ENCODE measurements at regions not wholly inside any gene's neighbourhood (a gene's known extent, or its start where the extent isn't known, plus 50 kb on each side); places are given as distances from the start of the nearest gene placed in this dataset.
"Not testable (repeated sequence)": the region's sequence is repeated elsewhere in the genome, so short reads cannot be mapped to it uniquely, and the experiment has no call there.

GRCh38 chr6:94559829-94560537 lies 1017.4 kb upstream of the MANEA start:
- no peak for DNase-seq (ENCODE audit: extremely low read depth, low read depth)

GRCh38 chr6:94557207-94557606 lies 1020.1 kb upstream of the MANEA start:
- not testable (repeated sequence) for DNase-seq (ENCODE audit: extremely low read depth, low read depth)

GRCh38 chr6:94548201-94548600 lies 1029.1 kb upstream of the MANEA start:
- no peak for DNase-seq (ENCODE audit: extremely low read depth, low read depth)

GRCh38 chr6:94535798-94536197 lies 1041.5 kb upstream of the MANEA start:
- DNase-seq (ENCODE audit: extremely low read depth, low read depth): no peak

GRCh38 chr6:94511502-94512088 lies 1065.7 kb upstream of the MANEA start:
- no peak for DNase-seq (ENCODE audit: extremely low read depth, low read depth)

- no peak for DNase-seq (ENCODE audit: extremely low read depth, low read depth)
These were observed 1066.5 kb upstream of the MANEA start for GRCh38 chr6:94510877-94511276.

GRCh38 chr6:94501516-94501915 lies 1075.8 kb upstream of the MANEA start:
- DNase-seq (ENCODE audit: extremely low read depth, low read depth): no peak

GRCh38 chr6:94498099-94498498 lies 1078.7 kb upstream of the EPHA7 start:
- DNase-seq (ENCODE audit: extremely low read depth, low read depth): no peak

GRCh38 chr6:94494500-94494899 lies 1075.1 kb upstream of the EPHA7 start:
- DNase-seq (ENCODE audit: extremely low read depth, low read depth): no peak

- no peak for DNase-seq (ENCODE audit: extremely low read depth, low read depth)
These were observed 1068.0 kb upstream of the EPHA7 start for GRCh38 chr6:94487371-94487770.

GRCh38 chr6:94478133-94479005 lies 1059.0 kb upstream of the EPHA7 start:
- no peak for DNase-seq (ENCODE audit: extremely low read depth, low read depth)

GRCh38 chr6:94468830-94469229 lies 1049.5 kb upstream of the EPHA7 start:
- no peak for DNase-seq (ENCODE audit: extremely low read depth, low read depth)

- no peak for DNase-seq (ENCODE audit: extremely low read depth, low read depth)
These were observed 1044.7 kb upstream of the EPHA7 start for GRCh38 chr6:94464018-94464510.

GRCh38 chr6:94463306-94463705 lies 1043.9 kb upstream of the EPHA7 start:
- no peak for DNase-seq (ENCODE audit: extremely low read depth, low read depth)

GRCh38 chr6:94462231-94462630 lies 1042.9 kb upstream of the EPHA7 start:
- DNase-seq (ENCODE audit: extremely low read depth, low read depth): no peak

- DNase-seq (ENCODE audit: extremely low read depth, low read depth): no peak
These were observed 1036.9 kb upstream of the EPHA7 start for GRCh38 chr6:94456266-94456665.

GRCh38 chr6:94454231-94454630 lies 1034.9 kb upstream of the EPHA7 start:
- no peak for DNase-seq (ENCODE audit: extremely low read depth, low read depth)

GRCh38 chr6:94446120-94446519 lies 1026.8 kb upstream of the EPHA7 start:
- no peak for DNase-seq (ENCODE audit: extremely low read depth, low read depth)

- no peak for DNase-seq (ENCODE audit: extremely low read depth, low read depth)
These were observed 1024.3 kb upstream of the EPHA7 start for GRCh38 chr6:94443701-94444100.

- no peak for DNase-seq (ENCODE audit: extremely low read depth, low read depth)
These were observed 1005.3 kb upstream of the EPHA7 start for GRCh38 chr6:94424692-94425091.

- no peak for DNase-seq (ENCODE audit: extremely low read depth, low read depth)
These were observed 998.0 kb upstream of the EPHA7 start for GRCh38 chr6:94417363-94417762.

All from NCI-H460 (cell line).